H1 (cell line): ENCODE measurements at regions not wholly inside any gene's neighbourhood (a gene's known extent, or its start where the extent isn't known, plus 50 kb on each side); places are given as distances from the start of the nearest gene placed in this dataset.

ENCODE experiments used
- USF2 ChIP-seq: IDR thresholded peaks from 2 replicates; pipeline ENCODE4 v1.6.1; 2011; ENCODE audit warnings: low read length, improper control_type of control experiment

GRCh38 chr14:71190770-71191374 is 283.6 kb downstream of the PCNX1 start (continued):
- TF ChIP-seq USF2 = no peak
